Suprapubic skin (tissue), 4 donors: ENCODE measurements at regions not wholly inside any gene's neighbourhood (a gene's known extent, or its start where the extent isn't known, plus 50 kb on each side); places are given as distances from the start of the nearest gene placed in this dataset.

Experiments
- DNase-seq, 2 donors: peaks; one replicate each; pipeline ENCODE4 v3.0.0-alpha.2; 2019; ENCODE audit warnings: low spot score in 2 of 2
- H3K27ac ChIP-seq: fragments of 200-600 bp; sonication (generic); one replicate; pipeline ENCODE4 v1.5.1; 2019
- H3K27me3 ChIP-seq: fragments of 200-600 bp; sonication (generic); one replicate; pipeline ENCODE4 v1.5.1; 2019
- H3K36me3 ChIP-seq: fragments of 200-600 bp; sonication (generic); one replicate; pipeline ENCODE4 v1.5.1; 2019
- H3K4me1 ChIP-seq: fragments of 200-600 bp; sonication (generic); one replicate; pipeline ENCODE4 v1.5.1; 2019
- H3K4me3 ChIP-seq: fragments of 200-600 bp; sonication (generic); one replicate; pipeline ENCODE4 v1.5.1; 2019; ENCODE audit warnings: mild to moderate bottlenecking
- H3K9me3 ChIP-seq: fragments of 200-600 bp; sonication (generic); one replicate; pipeline ENCODE4 v1.5.1; 2019
- CTCF ChIP-seq, 2 donors: fragments of 200-600 bp in 1 of 2; fragments of 450-650 bp in 1 of 2; sonication (generic) in 1 of 2; IDR thresholded peaks; one replicate each; pipeline ENCODE4 v1.5.1; 2016 to 2019; ENCODE audit warnings: antibody characterized with exemption in 2 of 2, mild to moderate bottlenecking in 1 of 2, moderate library complexity in 1 of 2
- EP300 ChIP-seq: sonication (generic); formaldehyde crosslinking; IDR thresholded peaks from one replicate; pipeline ENCODE4 v1.6.1; 2017; ENCODE audit warnings: antibody characterized with exemption
- POLR2A ChIP-seq, 2 donors: fragments of 450-650 bp; IDR thresholded peaks; one replicate each; pipeline ENCODE4 v1.6.1; 2017; ENCODE audit warnings: antibody characterized with exemption in 2 of 2, mild to moderate bottlenecking in 2 of 2, moderate library complexity in 2 of 2
- POLR2AphosphoS5 ChIP-seq, 3 donors: sonication (generic); formaldehyde crosslinking; IDR thresholded peaks; one replicate each; pipeline ENCODE4 v1.6.1; 2017; ENCODE audit warnings: antibody characterized with exemption in 3 of 3
- WGBS: methylation state at CpG from one replicate; pipeline ENCODE4 v1.1.5; 2018; 5-methylcytosine and 5-hydroxymethylcytosine counted together

DNA sequence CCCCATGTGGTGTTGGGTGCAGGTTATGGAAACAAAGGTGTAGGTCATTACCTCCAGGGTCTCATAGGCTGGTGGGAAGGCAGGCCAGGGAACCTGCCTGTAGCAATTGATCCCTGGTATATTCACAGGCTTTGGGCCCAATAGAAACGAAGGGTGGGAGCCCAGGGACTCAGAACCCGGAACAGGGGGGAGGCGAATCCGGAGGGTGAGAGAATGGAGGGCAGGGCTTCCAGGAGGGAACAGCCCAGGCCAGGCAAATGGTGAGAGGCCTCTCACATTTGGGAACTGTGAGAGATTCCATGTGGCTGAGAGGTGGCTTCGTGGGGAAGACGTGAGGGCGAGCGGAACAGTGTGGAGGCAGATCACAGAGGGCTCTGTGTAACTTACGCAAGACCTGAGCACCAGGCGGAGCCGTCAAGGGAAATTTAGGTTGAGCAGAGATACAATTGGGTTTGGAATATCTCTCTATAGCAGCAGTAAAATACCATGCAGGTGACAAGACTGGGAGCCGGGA is 267.1 kb downstream of the ERMARD start:
- Histone ChIP-seq H3K4me3 (no peak overlapping the region), H3K27ac (no peak overlapping the region), H3K27me3 (peaks cover 15% of the 10 kb centered on the region), H3K9me3 (no peaks in the 10 kb centered on the region), H3K4me1 (peaks cover 3% of the 10 kb centered on the region), H3K36me3 (no peaks in the 10 kb centered on the region)
- TF ChIP-seq CTCF (IDR thresholded peaks at IDR 0.05): no peak
- TF ChIP-seq POLR2A (IDR thresholded peaks at IDR 0.05): no peak
- no peak for DNase-seq
- 85% methylated on average over 12 of the region's 12 CpGs for WGBS

DNA sequence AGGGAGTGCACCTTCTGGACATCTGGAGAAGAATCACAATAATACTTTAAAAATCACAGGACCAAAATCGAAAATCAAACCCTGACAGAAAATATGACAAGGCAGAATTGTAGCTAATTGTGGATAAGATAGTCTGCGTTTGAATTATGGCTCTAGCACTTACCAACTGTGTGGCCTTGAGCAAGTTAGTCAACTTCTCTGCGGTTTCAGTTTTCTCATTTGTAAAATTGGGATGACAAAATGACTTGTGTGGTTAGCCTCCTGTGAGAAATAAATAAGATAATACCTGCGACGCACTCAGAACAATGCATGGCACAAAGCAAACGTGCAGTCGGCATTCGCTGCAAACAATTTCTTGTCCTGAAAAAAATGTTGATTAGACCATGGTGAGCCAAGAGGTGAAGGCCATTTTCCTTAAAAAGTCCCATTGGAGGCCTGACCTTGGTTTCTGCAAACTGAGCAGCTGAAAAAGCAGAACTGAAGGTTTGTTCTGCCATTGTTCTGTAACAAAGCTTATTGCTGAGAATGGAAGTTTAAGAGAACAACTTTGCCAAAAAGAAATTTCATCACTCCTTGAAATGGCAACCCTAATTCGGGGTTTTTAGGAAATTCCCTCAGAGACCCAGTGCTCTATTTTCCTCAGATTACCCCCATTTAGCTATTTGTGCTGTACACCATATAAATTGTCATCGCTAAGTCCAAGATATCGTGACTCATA is 266.3 kb downstream of the ERMARD start:
- TF ChIP-seq POLR2A (IDR thresholded peaks at IDR 0.05) (no peak), CTCF (IDR thresholded peaks at IDR 0.05) (no peak), POLR2AphosphoS5 (IDR thresholded peaks at IDR 0.05) (no peak), EP300 (no peak)
- H3K27ac ChIP-seq: no peak overlapping the region
- DNase-seq: no peak

GRCh38 chr6:170013815-170014214 is 262.4 kb downstream of the ERMARD start:
- no peak overlapping the region for H3K27ac ChIP-seq
- peaks cover 3% of the 10 kb centered on the region for H3K27me3 ChIP-seq
- H3K36me3 ChIP-seq: no peaks in the 10 kb centered on the region
- no peaks in the 10 kb centered on the region for H3K9me3 ChIP-seq
- peaks cover 8% of the 10 kb centered on the region for H3K4me1 ChIP-seq
- 100% methylated on average over 2 of the region's 2 CpGs for WGBS
- DNase-seq: no peak
- TF ChIP-seq EP300: no peak
- TF ChIP-seq POLR2AphosphoS5 (IDR thresholded peaks at IDR 0.05): no peak
- TF ChIP-seq CTCF (IDR thresholded peaks at IDR 0.05): no peak
- no peak for TF ChIP-seq POLR2A (IDR thresholded peaks at IDR 0.05)
- H3K4me3 ChIP-seq: no peak overlapping the region

More for the DNA sequence above, 266.3 kb downstream of the ERMARD start:
- no peaks in the 10 kb centered on the region for H3K36me3 ChIP-seq
- 86% methylated on average over 11 of the region's 11 CpGs for WGBS
- H3K4me3 ChIP-seq: no peak overlapping the region
- H3K9me3 ChIP-seq: no peaks in the 10 kb centered on the region
- peaks cover 3% of the 10 kb centered on the region for H3K4me1 ChIP-seq
- peaks cover 8% of the 10 kb centered on the region for H3K27me3 ChIP-seq

DNA sequence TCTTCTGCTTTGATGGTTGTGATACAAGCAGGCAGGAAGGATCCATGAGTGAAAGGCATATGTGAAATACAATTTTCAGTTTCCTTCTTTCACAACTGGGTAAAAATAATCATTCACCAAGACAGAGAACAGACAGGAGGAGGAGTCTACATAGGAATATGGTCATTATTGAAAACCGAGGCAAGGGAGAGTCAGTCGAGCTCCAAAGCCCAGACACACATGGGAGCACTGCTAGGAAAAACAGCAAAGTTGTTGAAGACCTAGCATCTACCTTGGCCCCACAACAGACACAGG is 260.6 kb downstream of the ERMARD start:
- Histone ChIP-seq H3K27me3 (peaks cover 4% of the 10 kb centered on the region), H3K4me1 (peaks cover 8% of the 10 kb centered on the region), H3K9me3 (no peaks in the 10 kb centered on the region), H3K4me3 (no peak overlapping the region), H3K36me3 (no peaks in the 10 kb centered on the region), H3K27ac (no peak overlapping the region)
- no peak for DNase-seq
- no peak for TF ChIP-seq POLR2AphosphoS5 (IDR thresholded peaks at IDR 0.05)
- TF ChIP-seq CTCF (IDR thresholded peaks at IDR 0.05): no peak
- TF ChIP-seq EP300: no peak
- no peak for TF ChIP-seq POLR2A (IDR thresholded peaks at IDR 0.05)
- WGBS: 71% methylated on average over 2 of the region's 2 CpGs

GRCh38 chr6:170011204-170012036 is 260.0 kb downstream of the ERMARD start:
- Histone ChIP-seq H3K27me3 (peaks cover 7% of the 10 kb centered on the region), H3K36me3 (no peaks in the 10 kb centered on the region), H3K4me1 (peaks cover 8% of the 10 kb centered on the region), H3K27ac (no peak overlapping the region), H3K9me3 (no peaks in the 10 kb centered on the region), H3K4me3 (no peak overlapping the region)
- peak; percentile 67 to 71 for DNase-seq
- TF ChIP-seq CTCF (IDR thresholded peaks at IDR 0.05) (no peak), EP300 (no peak), POLR2A (IDR thresholded peaks at IDR 0.05) (no peak), POLR2AphosphoS5 (IDR thresholded peaks at IDR 0.05) (no peak)
- WGBS: 77% methylated on average over 20 of the region's 23 CpGs
